T-helper 1 cell (primary cell): ENCODE measurements at regions not wholly inside any gene's neighbourhood (a gene's known extent, or its start where the extent isn't known, plus 50 kb on each side); places are given as distances from the start of the nearest gene placed in this dataset.

Experiments used
- DNase-seq, 5 donors: peaks; one replicate each; pipeline ENCODE4 v3.0.0-alpha.2; 2012 to 2020

- no peak for DNase-seq
Observed at GRCh38 chr9:86406366-86406765, 52.2 kb upstream of the TUT7 start.

GRCh38 chr9:86405926-86406325 lies 51.7 kb upstream of the TUT7 start:
- DNase-seq, result no peak

GRCh38 chr9:86405086-86405491 lies 50.9 kb upstream of the TUT7 start:
- DNase-seq, result no peak
